C4-2B (cell line): ENCODE measurements at regions not wholly inside any gene's neighbourhood (a gene's known extent, or its start where the extent isn't known, plus 50 kb on each side); places are given as distances from the start of the nearest gene placed in this dataset.
A peak's percentile ranks its signal among the peaks of the same experiment; 100 is the strongest.

ENCODE experiments used
- H3K27ac ChIP-seq: fragments of 450-650 bp; 2 replicates; pipeline ENCODE4 v1.5.1; 2017
- ZFX ChIP-seq: fragments of 450-650 bp; IDR thresholded peaks from 2 replicates; pipeline ENCODE4 v1.6.1; 2017
- TF ChIP-seq, protein P1 (sequence below): fragments of 450-650 bp; conservative IDR thresholded peaks from 2 replicates; pipeline ENCODE4 v1.5.1; 2017; ENCODE audit warnings: mild to moderate bottlenecking

DNA sequence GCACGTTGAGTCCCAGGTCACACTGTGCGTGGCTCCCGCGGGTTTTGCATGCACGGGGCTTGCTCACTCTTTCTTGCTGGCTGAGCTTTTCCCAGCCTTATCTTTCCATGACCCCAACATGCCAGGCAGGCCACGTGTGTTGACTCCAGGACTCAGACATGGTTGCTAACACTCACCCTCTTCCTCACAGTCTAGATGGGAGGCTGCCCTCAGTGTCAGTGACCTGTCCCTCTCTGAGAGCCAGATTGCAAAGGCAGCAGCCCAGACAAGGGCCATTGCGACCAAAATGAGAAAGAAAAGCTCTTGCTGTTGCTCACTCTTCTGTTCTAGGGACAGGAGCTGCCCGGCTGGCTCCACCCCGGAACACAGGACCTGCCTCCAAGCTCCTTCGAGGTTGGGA lies 113.7 kb downstream of the TMEM18 start:
- no peak for TF ChIP-seq ZFX
- TF ChIP-seq, protein P1, sequence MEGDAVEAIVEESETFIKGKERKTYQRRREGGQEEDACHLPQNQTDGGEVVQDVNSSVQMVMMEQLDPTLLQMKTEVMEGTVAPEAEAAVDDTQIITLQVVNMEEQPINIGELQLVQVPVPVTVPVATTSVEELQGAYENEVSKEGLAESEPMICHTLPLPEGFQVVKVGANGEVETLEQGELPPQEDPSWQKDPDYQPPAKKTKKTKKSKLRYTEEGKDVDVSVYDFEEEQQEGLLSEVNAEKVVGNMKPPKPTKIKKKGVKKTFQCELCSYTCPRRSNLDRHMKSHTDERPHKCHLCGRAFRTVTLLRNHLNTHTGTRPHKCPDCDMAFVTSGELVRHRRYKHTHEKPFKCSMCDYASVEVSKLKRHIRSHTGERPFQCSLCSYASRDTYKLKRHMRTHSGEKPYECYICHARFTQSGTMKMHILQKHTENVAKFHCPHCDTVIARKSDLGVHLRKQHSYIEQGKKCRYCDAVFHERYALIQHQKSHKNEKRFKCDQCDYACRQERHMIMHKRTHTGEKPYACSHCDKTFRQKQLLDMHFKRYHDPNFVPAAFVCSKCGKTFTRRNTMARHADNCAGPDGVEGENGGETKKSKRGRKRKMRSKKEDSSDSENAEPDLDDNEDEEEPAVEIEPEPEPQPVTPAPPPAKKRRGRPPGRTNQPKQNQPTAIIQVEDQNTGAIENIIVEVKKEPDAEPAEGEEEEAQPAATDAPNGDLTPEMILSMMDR, result no peak
- no peak overlapping the region for H3K27ac ChIP-seq

DNA sequence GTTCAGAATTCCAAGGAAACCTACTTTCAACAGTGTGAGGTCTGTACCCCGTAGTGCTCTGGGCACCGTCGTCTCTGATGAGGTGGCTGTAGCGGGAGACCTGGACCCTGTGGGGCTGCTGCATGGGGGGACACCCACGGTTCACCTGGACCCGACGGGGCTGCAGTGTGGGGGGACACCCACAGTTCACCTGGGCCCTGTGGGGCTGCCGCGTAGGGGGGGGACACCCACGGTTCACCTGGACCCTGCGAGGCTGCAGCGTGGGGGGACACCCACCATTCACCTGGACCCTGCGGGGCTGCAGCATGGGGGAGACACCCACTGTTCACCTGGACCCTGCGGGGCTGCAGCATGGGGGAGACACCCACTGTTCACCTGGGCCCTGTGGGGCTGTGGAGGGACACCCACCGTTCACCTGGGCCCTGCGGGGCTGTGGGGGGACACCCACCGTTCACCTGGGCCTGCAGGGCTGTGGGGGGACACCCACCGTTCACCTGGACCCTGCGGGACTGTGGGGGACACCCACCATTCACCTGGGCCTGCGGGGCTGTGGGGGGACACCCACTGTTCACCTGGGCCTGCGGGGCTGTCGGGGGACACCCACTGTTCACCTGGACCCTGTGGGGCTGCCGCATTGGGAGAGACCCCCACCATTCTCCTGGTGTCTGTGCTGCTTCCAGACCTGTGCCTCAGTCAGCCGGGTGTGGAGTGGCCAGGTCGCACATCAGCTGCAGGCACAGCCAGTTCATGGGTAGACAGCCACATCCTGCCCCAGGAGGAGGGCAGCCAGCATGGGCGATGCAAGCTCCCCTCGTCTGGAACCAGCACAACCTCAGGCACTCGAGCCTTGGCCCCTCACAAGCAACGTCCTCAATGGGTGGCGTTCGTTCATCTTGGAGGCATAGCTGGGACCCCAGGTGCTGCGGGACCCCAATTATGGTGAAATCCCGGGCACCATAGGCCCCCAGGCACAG lies 114.5 kb downstream of the TMEM18 start:
- TF ChIP-seq, protein P1, result no peak
- no peak for TF ChIP-seq ZFX
- H3K27ac ChIP-seq, result no peak overlapping the region

- peak overlapping the region; percentile 93 for H3K27ac ChIP-seq
- no peak for TF ChIP-seq ZFX
- TF ChIP-seq, protein P1, result no peak
These were observed 118.3 kb downstream of the TMEM18 start for GRCh38 chr2:558879-559278.

DNA sequence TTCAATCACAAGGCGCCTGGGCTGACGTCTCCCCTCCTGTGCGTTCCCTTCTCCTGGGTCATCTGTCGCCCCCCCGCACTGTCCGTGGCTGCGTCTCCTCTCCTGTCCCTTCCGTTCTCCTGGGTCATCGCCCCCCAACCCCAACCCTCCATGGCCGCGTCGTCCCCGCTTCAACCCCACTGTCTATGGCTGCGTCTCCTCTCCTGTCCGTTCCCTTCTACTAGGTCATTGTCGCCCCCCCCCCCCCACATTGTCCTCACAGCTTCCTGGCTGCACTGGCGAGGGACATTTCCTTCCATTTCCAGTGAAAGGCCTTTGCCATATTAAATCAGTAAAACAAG lies 118.9 kb downstream of the TMEM18 start:
- peak overlapping the region; percentile 93 for H3K27ac ChIP-seq
- TF ChIP-seq, protein P1, result no peak
- TF ChIP-seq ZFX, result no peak

GRCh38 chr2:557635-558301 lies 119.4 kb downstream of the TMEM18 start:
- H3K27ac ChIP-seq, result peak overlapping the region; percentile 93
- no peak for TF ChIP-seq ZFX
- TF ChIP-seq, protein P1, result no peak

DNA sequence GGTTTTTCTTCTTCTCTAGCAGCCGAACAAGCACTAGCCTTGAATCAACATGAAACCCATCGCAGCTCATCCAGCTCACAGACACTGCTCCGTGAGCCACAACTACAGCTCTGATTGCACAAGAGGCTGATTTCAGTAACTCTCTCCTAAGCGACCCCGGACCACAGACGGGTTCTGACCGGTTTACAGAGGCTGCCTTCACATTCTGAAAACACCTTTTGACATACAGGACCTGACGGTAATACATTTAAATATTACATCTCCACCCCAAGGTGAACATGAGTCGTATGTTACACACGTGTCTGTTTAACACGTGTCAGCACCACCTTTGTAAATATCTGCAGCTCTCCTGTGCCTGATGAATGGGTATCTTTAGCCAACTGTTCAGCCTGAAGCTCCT lies 120.7 kb downstream of the TMEM18 start:
- TF ChIP-seq ZFX, result no peak
- TF ChIP-seq, protein P1, result no peak
- peak overlapping the region; percentile 93 for H3K27ac ChIP-seq
